GM18951 (cell line): ENCODE measurements at regions not wholly inside any gene's neighbourhood (a gene's known extent, or its start where the extent isn't known, plus 50 kb on each side); places are given as distances from the start of the nearest gene placed in this dataset.
"Not testable (repeated sequence)": the region's sequence is repeated elsewhere in the genome, so short reads cannot be mapped to it uniquely, and the experiment has no call there.

Experiments
- POLR2A ChIP-seq: IDR thresholded peaks from 4 replicates; pipeline ENCODE4 v1.6.1; 2011; ENCODE audit warnings: mild to moderate bottlenecking; ENCODE audit not compliant: insufficient read length, insufficient read depth; ENCODE audit errors: extremely low read depth
- in situ Hi-C: fragments of 300-500 bp; cut with MboI; formaldehyde crosslinking; loops from one replicate; pipeline ENCODE4 v1.12.0; 2022; ENCODE audit warnings: low sequenced_read_pairs, mixed read lengths, inconsistent platforms; ENCODE audit not compliant: unreplicated experiment

- in situ Hi-C loops: no loop called here
- no peak for TF ChIP-seq POLR2A
Observed at GRCh38 chr6:16047435-16047990, 81.4 kb upstream of the MYLIP start.

- in situ Hi-C loops: no loop called here
Observed at GRCh38 chr6:16045238-16045637, 83.6 kb upstream of the MYLIP start.

GRCh38 chr6:16044211-16044643, 84.7 kb upstream of the MYLIP start:
- in situ Hi-C loops: no loop called here

More at GRCh38 chr6:16045238-16045637, 83.6 kb upstream of the MYLIP start:
- TF ChIP-seq POLR2A: no peak

GRCh38 chr6:16043171-16044135, 85.4 kb upstream of the MYLIP start:
- TF ChIP-seq POLR2A: no peak
- in situ Hi-C loops: no loop called here

More at GRCh38 chr6:16044211-16044643, 84.7 kb upstream of the MYLIP start:
- TF ChIP-seq POLR2A: no peak

- in situ Hi-C loops: no loop called here
- TF ChIP-seq POLR2A: no peak
Observed at GRCh38 chr6:16042751-16043150, 86.1 kb upstream of the MYLIP start.

- in situ Hi-C loops: no loop called here
Observed at GRCh38 chr6:16041327-16041726, 87.6 kb upstream of the MYLIP start.

GRCh38 chr6:16040628-16040974, 88.3 kb upstream of the MYLIP start:
- in situ Hi-C loops: no loop called here
- TF ChIP-seq POLR2A: no peak

More at GRCh38 chr6:16041327-16041726, 87.6 kb upstream of the MYLIP start:
- no peak for TF ChIP-seq POLR2A

- in situ Hi-C loops: not testable (repeated sequence)
Observed at GRCh38 chr6:16039892-16040627, 88.8 kb upstream of the MYLIP start.

GRCh38 chr6:16038938-16039337, 89.9 kb upstream of the MYLIP start:
- in situ Hi-C loops: no loop called here
- TF ChIP-seq POLR2A: no peak

GRCh38 chr6:16035488-16036080, 93.3 kb upstream of the MYLIP start:
- TF ChIP-seq POLR2A: no peak
- in situ Hi-C loops: no loop called here

- no peak for TF ChIP-seq POLR2A
- in situ Hi-C loops: no loop called here
Observed at GRCh38 chr6:16033214-16033613, 95.7 kb upstream of the MYLIP start.

- in situ Hi-C loops: no loop called here
- no peak for TF ChIP-seq POLR2A
Observed at GRCh38 chr6:16031278-16031981, 97.5 kb upstream of the MYLIP start.

- in situ Hi-C loops: no loop called here
- no peak for TF ChIP-seq POLR2A
Observed at GRCh38 chr6:16028966-16029365, 99.9 kb upstream of the MYLIP start.

GRCh38 chr6:16020259-16020658, 108.6 kb upstream of the MYLIP start:
- no peak for TF ChIP-seq POLR2A
- in situ Hi-C loops: no loop called here
